Neural progenitor cell (in vitro differentiated cells): ENCODE measurements at regions not wholly inside any gene's neighbourhood (a gene's known extent, or its start where the extent isn't known, plus 50 kb on each side); places are given as distances from the start of the nearest gene placed in this dataset.

ENCODE experiments used
- CTCF ChIP-seq: fragments of 200-600 bp; sonication (generic); IDR thresholded peaks from 2 replicates; pipeline ENCODE4 v1.5.1; 2017; ENCODE audit warnings: antibody characterized with exemption, mild to moderate bottlenecking
- EZH2 ChIP-seq: fragments of 200-600 bp; sonication (generic); IDR thresholded peaks from 2 replicates; pipeline ENCODE4 v1.6.1; 2017; ENCODE audit warnings: antibody characterized with exemption, mild to moderate bottlenecking, moderate library complexity

- TF ChIP-seq CTCF = no peak
- TF ChIP-seq EZH2 = no peak
These were observed 167.9 kb upstream of the ZFHX3 start for GRCh38 chr16:73215678-73216377.
